Esophagus squamous epithelium (tissue), 4 donors: ENCODE measurements at regions not wholly inside any gene's neighbourhood (a gene's known extent, or its start where the extent isn't known, plus 50 kb on each side); places are given as distances from the start of the nearest gene placed in this dataset.

Experiments
- CTCF ChIP-seq, 6 experiments: fragments of 450-650 bp in 4 of 6; fragments of 200-600 bp in 2 of 6; sonication (generic) in 2 of 6; IDR thresholded peaks; one replicate each; pipeline ENCODE4 v1.5.1; 2016 to 2019; ENCODE audit warnings: antibody characterized with exemption in 6 of 6, mild to moderate bottlenecking in 4 of 6, moderate library complexity in 4 of 6
- POLR2A ChIP-seq, 4 donors: fragments of 450-650 bp; IDR thresholded peaks; one replicate each; pipeline ENCODE4 v1.6.1; 2017; ENCODE audit warnings: antibody characterized with exemption in 4 of 4, mild to moderate bottlenecking in 4 of 4, moderate library complexity in 3 of 4

- TF ChIP-seq CTCF (IDR thresholded peaks at IDR 0.05) (no peak), POLR2A (IDR thresholded peaks at IDR 0.05) (no peak)
These were observed 278.1 kb upstream of the ZEB2 start for GRCh38 chr2:144798034-144798433.
